ENCODE measurements at regions not wholly inside any gene's neighbourhood (a gene's known extent, or its start where the extent isn't known, plus 50 kb on each side); places are given as distances from the start of the nearest gene placed in this dataset.

- no peak overlapping the region for H3K27ac ChIP-seq
Measured at GRCh38 chr2:23235292-23235691, 149.7 kb upstream of the KLHL29 start.

DNA sequence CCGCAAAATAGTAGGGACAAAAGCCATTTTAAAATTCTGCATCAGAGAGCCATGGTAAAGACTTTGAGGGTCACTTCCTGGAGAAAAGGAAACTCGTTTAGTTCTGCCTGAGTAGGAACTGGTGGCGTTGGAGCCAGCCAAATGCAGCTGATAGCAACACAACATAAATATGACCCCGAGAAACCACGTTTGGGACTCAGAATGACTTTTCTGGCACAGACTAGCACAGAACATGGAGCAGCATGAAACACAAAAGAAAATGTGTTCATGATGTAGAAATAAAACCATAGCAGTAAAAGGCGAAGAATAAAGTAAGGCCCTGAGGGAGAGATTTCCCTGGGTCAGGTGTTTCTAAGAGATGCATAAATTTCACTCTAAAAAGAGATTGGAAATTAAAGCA, 149.2 kb upstream of the KLHL29 start:
- DNase-seq (no peak), ATAC-seq (no peak), FAIRE-seq (no peak)
- Histone ChIP-seq H3K9me3 (no peaks in the 10 kb centered on the region), H3K27me3 (no peaks in the 10 kb centered on the region), H3K36me3 (no peaks in the 10 kb centered on the region), H3K27ac (no peak overlapping the region), H3K4me1 (no peaks in the 10 kb centered on the region), H3K4me3 (no peak overlapping the region)
- intact Hi-C loops (cut with DNase I): no loop called here
- 57 to 63% methylated on average over 6 of the region's 6 CpGs for WGBS, 2 donors
- no peak for TF ChIP-seq CTCF (IDR thresholded peaks at IDR 0.05)

More at GRCh38 chr2:23235292-23235691, 149.7 kb upstream of the KLHL29 start:
- H3K27me3 ChIP-seq: no peaks in the 10 kb centered on the region
- DNase-seq (no peak), ATAC-seq (no peak), FAIRE-seq (no peak)
- intact Hi-C loops (cut with DNase I): no loop called here
- 71 to 81% methylated on average over 2 of the region's 2 CpGs for WGBS, 2 donors
- H3K36me3 ChIP-seq: no peaks in the 10 kb centered on the region
- no peak for TF ChIP-seq CTCF (IDR thresholded peaks at IDR 0.05)
- H3K9me3 ChIP-seq: no peaks in the 10 kb centered on the region
- H3K4me3 ChIP-seq: no peak overlapping the region
- H3K4me1 ChIP-seq: no peaks in the 10 kb centered on the region

DNA sequence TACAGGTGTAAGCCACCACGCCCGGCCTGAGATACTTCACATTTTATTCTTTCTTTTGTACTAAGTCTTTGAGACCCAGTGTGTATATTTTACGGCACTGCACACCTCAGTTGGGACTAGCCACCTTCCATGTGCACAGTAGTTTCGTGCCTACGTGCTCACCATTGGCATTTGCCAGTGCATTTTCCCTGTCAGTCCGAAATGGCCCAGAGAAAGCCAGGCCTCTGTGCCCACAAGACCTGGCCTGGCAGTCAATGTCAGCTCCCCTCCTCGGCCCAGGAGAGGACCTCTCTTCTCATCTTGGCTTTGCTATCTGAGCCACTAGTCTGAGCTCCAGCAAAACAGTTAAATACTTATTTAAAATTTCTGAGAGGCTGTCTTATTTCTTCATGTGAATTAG, 147.8 kb upstream of the KLHL29 start:
- Histone ChIP-seq H3K9me3 (no peaks in the 10 kb centered on the region), H3K36me3 (no peaks in the 10 kb centered on the region), H3K27me3 (no peaks in the 10 kb centered on the region), H3K4me1 (no peaks in the 10 kb centered on the region), H3K27ac (no peak overlapping the region), H3K4me3 (no peak overlapping the region)
- intact Hi-C loops (cut with DNase I): no loop called here
- no peak for ATAC-seq
- WGBS, 2 donors: 74 to 90% methylated on average over 7 of the region's 7 CpGs
- DNase-seq: no peak
- no peak for FAIRE-seq
- no peak for TF ChIP-seq CTCF (IDR thresholded peaks at IDR 0.05)

DNA sequence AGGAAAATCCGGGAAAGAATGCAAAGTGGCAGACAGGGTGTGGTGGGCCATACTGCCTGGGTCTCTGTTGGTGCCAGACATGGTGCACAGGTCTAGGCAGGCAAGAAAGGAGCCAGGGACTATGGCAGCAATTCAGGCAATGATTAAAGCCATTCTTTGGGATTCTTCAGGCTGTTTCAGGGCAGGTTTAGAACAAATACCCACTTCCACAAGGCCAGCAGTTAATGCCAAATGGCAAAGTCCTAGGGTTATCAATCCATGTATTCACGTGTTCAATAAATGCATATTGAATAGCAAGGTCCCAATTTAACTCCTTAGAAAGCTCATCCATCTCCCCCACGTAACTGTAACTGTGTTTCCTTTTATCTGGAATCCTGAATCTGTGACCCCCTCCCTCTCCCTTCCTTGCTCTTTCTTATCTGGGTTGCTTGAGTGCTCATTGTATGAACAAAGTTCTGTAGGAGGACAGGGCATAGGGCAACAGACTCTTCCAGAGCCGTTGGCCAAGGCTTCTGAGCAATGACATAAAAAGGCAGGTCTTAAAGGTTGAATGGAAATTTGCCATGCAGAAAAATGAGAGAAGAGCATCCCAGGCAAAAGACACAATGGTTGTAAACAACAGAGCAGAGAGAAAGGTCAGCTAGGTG, 146.8 kb upstream of the KLHL29 start:
- no peaks in the 10 kb centered on the region for H3K27me3 ChIP-seq
- DNase-seq (no peak), FAIRE-seq (no peak), ATAC-seq (no peak)
- H3K27ac ChIP-seq: no peak overlapping the region
- TF ChIP-seq CTCF (IDR thresholded peaks at IDR 0.05): no peak
- H3K36me3 ChIP-seq: no peaks in the 10 kb centered on the region
- intact Hi-C loops (cut with DNase I): no loop called here
- no peak overlapping the region for H3K4me3 ChIP-seq
- no peaks in the 10 kb centered on the region for H3K4me1 ChIP-seq
- no peaks in the 10 kb centered on the region for H3K9me3 ChIP-seq
- WGBS, 2 donors: 50 to 55% methylated on average over 4 of the region's 4 CpGs

GRCh38 chr2:23239374-23239773, 145.6 kb upstream of the KLHL29 start:
- intact Hi-C loops (cut with DNase I): no loop called here
- H3K4me3 ChIP-seq: no peak overlapping the region
- no peak for TF ChIP-seq CTCF (IDR thresholded peaks at IDR 0.05)
- H3K36me3 ChIP-seq: no peaks in the 10 kb centered on the region
- H3K27me3 ChIP-seq: no peaks in the 10 kb centered on the region
- H3K27ac ChIP-seq: no peak overlapping the region
- FAIRE-seq (no peak), ATAC-seq (no peak), DNase-seq (no peak)
- no peaks in the 10 kb centered on the region for H3K9me3 ChIP-seq
- H3K4me1 ChIP-seq: no peaks in the 10 kb centered on the region
- 81 to 87% methylated on average over 8 of the region's 8 CpGs for WGBS, 2 donors

Data from pancreas (tissue), 10 donors.